Activated CD4-positive, alpha-beta memory T cell treated with anti-CD3 and anti-CD28 coated beads for 36 hours (primary cell): ENCODE measurements at regions not wholly inside any gene's neighbourhood (a gene's known extent, or its start where the extent isn't known, plus 50 kb on each side); places are given as distances from the start of the nearest gene placed in this dataset.

ENCODE experiments used
- CTCF ChIA-PET: fragments of 350-600 bp; sonication (Branson Sonifier 250); formaldehyde crosslinking; loops from one replicate; lab custom pipeline; 2021; ENCODE audit warnings: antibody characterized with exemption, inconsistent platforms; lab: Charles Lee
- POLR2A ChIA-PET: fragments of 350-600 bp; sonication (Branson Sonifier 250); formaldehyde crosslinking; loops from one replicate; lab custom pipeline; 2021; ENCODE audit warnings: antibody characterized with exemption; lab: Charles Lee
- DNase-seq: peaks from one replicate; pipeline ENCODE4 v3.0.0-alpha.2; 2020
- H3K27ac Mint-ChIP-seq: one replicate; pipeline ENCODE4 v1.8.0; 2021; ENCODE audit warnings: mixed read lengths
- H3K27me3 Mint-ChIP-seq: one replicate; pipeline ENCODE4 v1.8.0; 2021; ENCODE audit warnings: mixed read lengths
- H3K36me3 Mint-ChIP-seq: one replicate; pipeline ENCODE4 v1.8.0; 2021; ENCODE audit warnings: mixed read lengths
- H3K4me1 Mint-ChIP-seq: one replicate; pipeline ENCODE4 v1.8.0; 2021; ENCODE audit warnings: low read depth, mixed read lengths
- H3K4me3 Mint-ChIP-seq: one replicate; pipeline ENCODE4 v1.8.0; 2021; ENCODE audit warnings: mild to moderate bottlenecking, mixed read lengths
- H3K9me3 Mint-ChIP-seq: one replicate; pipeline ENCODE4 v1.8.0; 2021; ENCODE audit warnings: mixed read lengths
- intact Hi-C: fragments of 100-400 bp; cut with micrococcal nuclease; formaldehyde crosslinking; loops from one replicate; pipeline ENCODE4 v1.15.1; 2023

GRCh38 chr4:19650903-19651864 lies 600.5 kb upstream of the SLIT2 start:
- no peak for DNase-seq
- intact Hi-C loops = no loop called here
- Mint-ChIP-seq H3K36me3 (no peaks in the 10 kb centered on the region), H3K27ac (no peak overlapping the region), H3K9me3 (peaks cover 17% of the 10 kb centered on the region), H3K4me3 (no peak overlapping the region), H3K4me1 (no peaks in the 10 kb centered on the region), H3K27me3 (no peaks in the 10 kb centered on the region)
- CTCF ChIA-PET = no interaction called here
- POLR2A ChIA-PET = no interaction called here

GRCh38 chr4:19645589-19645988 lies 606.1 kb upstream of the SLIT2 start:
- no peaks in the 10 kb centered on the region for H3K27me3 Mint-ChIP-seq
- H3K36me3 Mint-ChIP-seq = no peaks in the 10 kb centered on the region
- ChIA-PET CTCF (no interaction called here), POLR2A (no interaction called here)
- DNase-seq = no peak
- H3K4me3 Mint-ChIP-seq = no peak overlapping the region
- intact Hi-C loops = no loop called here
- H3K9me3 Mint-ChIP-seq = peaks cover 28% of the 10 kb centered on the region
- no peaks in the 10 kb centered on the region for H3K4me1 Mint-ChIP-seq
- H3K27ac Mint-ChIP-seq = no peak overlapping the region

GRCh38 chr4:19636451-19636850 lies 615.3 kb upstream of the SLIT2 start:
- Mint-ChIP-seq H3K9me3 (peaks cover 15% of the 10 kb centered on the region), H3K36me3 (no peaks in the 10 kb centered on the region), H3K27ac (no peak overlapping the region), H3K27me3 (no peaks in the 10 kb centered on the region), H3K4me3 (no peak overlapping the region), H3K4me1 (no peaks in the 10 kb centered on the region)
- CTCF ChIA-PET = no interaction called here
- POLR2A ChIA-PET = no interaction called here
- no peak for DNase-seq
- intact Hi-C loops = no loop called here

GRCh38 chr4:19631814-19632213 lies 619.9 kb upstream of the SLIT2 start:
- Mint-ChIP-seq H3K9me3 (peaks cover 14% of the 10 kb centered on the region), H3K4me3 (no peak overlapping the region), H3K4me1 (no peaks in the 10 kb centered on the region), H3K36me3 (no peaks in the 10 kb centered on the region), H3K27ac (no peak overlapping the region), H3K27me3 (no peaks in the 10 kb centered on the region)
- ChIA-PET CTCF (no interaction called here), POLR2A (no interaction called here)
- DNase-seq = no peak
- intact Hi-C loops = no loop called here

GRCh38 chr4:19623866-19624265 lies 627.8 kb upstream of the SLIT2 start:
- DNase-seq = no peak
- Mint-ChIP-seq H3K36me3 (no peaks in the 10 kb centered on the region), H3K27ac (no peak overlapping the region), H3K4me3 (no peak overlapping the region), H3K4me1 (no peaks in the 10 kb centered on the region), H3K9me3 (peaks cover 33% of the 10 kb centered on the region), H3K27me3 (no peaks in the 10 kb centered on the region)
- intact Hi-C loops = no loop called here
- CTCF ChIA-PET = no interaction called here
- POLR2A ChIA-PET = no interaction called here

GRCh38 chr4:19615086-19615689 lies 636.5 kb upstream of the SLIT2 start:
- no peak for DNase-seq
- H3K9me3 Mint-ChIP-seq = peaks cover 34% of the 10 kb centered on the region
- intact Hi-C loops = no loop called here
- CTCF ChIA-PET = no interaction called here
- H3K4me3 Mint-ChIP-seq = no peak overlapping the region
- H3K27me3 Mint-ChIP-seq = no peaks in the 10 kb centered on the region
- no peaks in the 10 kb centered on the region for H3K36me3 Mint-ChIP-seq
- POLR2A ChIA-PET = no interaction called here
- no peak overlapping the region for H3K27ac Mint-ChIP-seq
- no peaks in the 10 kb centered on the region for H3K4me1 Mint-ChIP-seq

- no peaks in the 10 kb centered on the region for H3K4me1 Mint-ChIP-seq
- POLR2A ChIA-PET = no interaction called here
Measured at GRCh38 chr4:19614171-19614570, 637.5 kb upstream of the SLIT2 start.

GRCh38 chr4:19596342-19596741 lies 655.4 kb upstream of the SLIT2 start:
- Mint-ChIP-seq H3K4me3 (no peak overlapping the region), H3K27me3 (no peaks in the 10 kb centered on the region), H3K4me1 (no peaks in the 10 kb centered on the region), H3K9me3 (peaks cover 7% of the 10 kb centered on the region), H3K36me3 (no peaks in the 10 kb centered on the region), H3K27ac (no peak overlapping the region)
- CTCF ChIA-PET = no interaction called here
- DNase-seq = no peak
- POLR2A ChIA-PET = no interaction called here
- intact Hi-C loops = no loop called here

More at GRCh38 chr4:19614171-19614570, 637.5 kb upstream of the SLIT2 start:
- CTCF ChIA-PET = no interaction called here
- no peak for DNase-seq
- Mint-ChIP-seq H3K4me3 (no peak overlapping the region), H3K9me3 (peaks cover 33% of the 10 kb centered on the region), H3K27ac (no peak overlapping the region), H3K36me3 (no peaks in the 10 kb centered on the region), H3K27me3 (no peaks in the 10 kb centered on the region)
- intact Hi-C loops = no loop called here

GRCh38 chr4:19592391-19592790 lies 659.3 kb upstream of the SLIT2 start:
- no peak overlapping the region for H3K4me3 Mint-ChIP-seq
- intact Hi-C loops = no loop called here
- ChIA-PET CTCF (no interaction called here), POLR2A (no interaction called here)
- H3K4me1 Mint-ChIP-seq = no peaks in the 10 kb centered on the region
- no peak for DNase-seq
- no peak overlapping the region for H3K27ac Mint-ChIP-seq
- no peaks in the 10 kb centered on the region for H3K36me3 Mint-ChIP-seq
- H3K27me3 Mint-ChIP-seq = no peaks in the 10 kb centered on the region
- peaks cover 16% of the 10 kb centered on the region for H3K9me3 Mint-ChIP-seq

GRCh38 chr4:19583827-19584569 lies 667.7 kb upstream of the SLIT2 start:
- H3K27ac Mint-ChIP-seq = no peak overlapping the region

GRCh38 chr4:19580095-19580494 lies 671.6 kb upstream of the SLIT2 start:
- H3K27ac Mint-ChIP-seq = no peak overlapping the region
- no peaks in the 10 kb centered on the region for H3K4me1 Mint-ChIP-seq
- intact Hi-C loops = no loop called here

More at GRCh38 chr4:19583827-19584569, 667.7 kb upstream of the SLIT2 start:
- ChIA-PET POLR2A (no interaction called here), CTCF (no interaction called here)
- no peaks in the 10 kb centered on the region for H3K27me3 Mint-ChIP-seq
- no peak for DNase-seq
- H3K36me3 Mint-ChIP-seq = no peaks in the 10 kb centered on the region
- no peaks in the 10 kb centered on the region for H3K4me1 Mint-ChIP-seq
- peaks cover 8% of the 10 kb centered on the region for H3K9me3 Mint-ChIP-seq
- intact Hi-C loops = no loop called here
- H3K4me3 Mint-ChIP-seq = no peak overlapping the region

GRCh38 chr4:19579608-19580007 lies 672.1 kb upstream of the SLIT2 start:
- Mint-ChIP-seq H3K9me3 (peaks cover 10% of the 10 kb centered on the region), H3K27me3 (no peaks in the 10 kb centered on the region), H3K36me3 (no peaks in the 10 kb centered on the region), H3K27ac (no peak overlapping the region), H3K4me1 (no peaks in the 10 kb centered on the region), H3K4me3 (no peak overlapping the region)
- ChIA-PET CTCF (no interaction called here), POLR2A (no interaction called here)
- intact Hi-C loops = no loop called here
- DNase-seq = no peak

More at GRCh38 chr4:19580095-19580494, 671.6 kb upstream of the SLIT2 start:
- Mint-ChIP-seq H3K4me3 (no peak overlapping the region), H3K27me3 (no peaks in the 10 kb centered on the region), H3K36me3 (no peaks in the 10 kb centered on the region), H3K9me3 (peaks cover 10% of the 10 kb centered on the region)
- POLR2A ChIA-PET = no interaction called here
- CTCF ChIA-PET = no interaction called here
- no peak for DNase-seq
